Cardiac muscle cell (in vitro differentiated cells and primary cell): ENCODE measurements at regions not wholly inside any gene's neighbourhood (a gene's known extent, or its start where the extent isn't known, plus 50 kb on each side); places are given as distances from the start of the nearest gene placed in this dataset.
A peak's percentile ranks its signal among the peaks of the same experiment; 100 is the strongest.

ENCODE experiments used
- DNase-seq, 2 donors: peaks; one replicate each; pipeline versions ENCODE4 v3.0.0 to v3.0.0-alpha.2; 2010 to 2017; ENCODE audit warnings: low read depth in 1 of 2, low spot score in 1 of 2
- H3K27ac ChIP-seq: fragments of 200-600 bp; sonication (generic); 2 replicates; pipeline ENCODE4 v1.5.1; 2016
- H3K27me3 ChIP-seq: fragments of 200-600 bp; sonication (generic); 2 replicates; pipeline ENCODE4 v1.6.0; 2016; ENCODE audit warnings: control low read depth
- H3K36me3 ChIP-seq: fragments of 200-600 bp; sonication (generic); 2 replicates; pipeline ENCODE4 v1.5.1; 2016; ENCODE audit warnings: control low read depth
- H3K4me1 ChIP-seq: fragments of 200-600 bp; sonication (generic); 2 replicates; pipeline ENCODE4 v1.8.1; 2017; ENCODE audit warnings: low read depth, mild to moderate bottlenecking, mixed run types
- H3K4me3 ChIP-seq: fragments of 200-600 bp; sonication (generic); 2 replicates; pipeline ENCODE4 v1.5.1; 2016; ENCODE audit warnings: mild to moderate bottlenecking
- H3K9me3 ChIP-seq: fragments of 200-600 bp; sonication (generic); 2 replicates; pipeline ENCODE4 v1.5.1; 2017; ENCODE audit warnings: low read depth, mild to moderate bottlenecking, control low read depth
- TF ChIP-seq, protein P1 (sequence below): IDR thresholded peaks from 2 replicates; pipeline ENCODE4 v1.5.1; 2012; ENCODE audit warnings: low read depth, mild to moderate bottlenecking, low read length

GRCh38 chr2:187834787-187835186 is 280.6 kb upstream of the TFPI start:
- H3K4me3 ChIP-seq: no peak overlapping the region
- H3K9me3 ChIP-seq: no peaks in the 10 kb centered on the region
- no peaks in the 10 kb centered on the region for H3K4me1 ChIP-seq
- DNase-seq: no peak
- H3K36me3 ChIP-seq: no peaks in the 10 kb centered on the region
- H3K27me3 ChIP-seq: no peaks in the 10 kb centered on the region
- H3K27ac ChIP-seq: no peak overlapping the region
- TF ChIP-seq, protein P1, sequence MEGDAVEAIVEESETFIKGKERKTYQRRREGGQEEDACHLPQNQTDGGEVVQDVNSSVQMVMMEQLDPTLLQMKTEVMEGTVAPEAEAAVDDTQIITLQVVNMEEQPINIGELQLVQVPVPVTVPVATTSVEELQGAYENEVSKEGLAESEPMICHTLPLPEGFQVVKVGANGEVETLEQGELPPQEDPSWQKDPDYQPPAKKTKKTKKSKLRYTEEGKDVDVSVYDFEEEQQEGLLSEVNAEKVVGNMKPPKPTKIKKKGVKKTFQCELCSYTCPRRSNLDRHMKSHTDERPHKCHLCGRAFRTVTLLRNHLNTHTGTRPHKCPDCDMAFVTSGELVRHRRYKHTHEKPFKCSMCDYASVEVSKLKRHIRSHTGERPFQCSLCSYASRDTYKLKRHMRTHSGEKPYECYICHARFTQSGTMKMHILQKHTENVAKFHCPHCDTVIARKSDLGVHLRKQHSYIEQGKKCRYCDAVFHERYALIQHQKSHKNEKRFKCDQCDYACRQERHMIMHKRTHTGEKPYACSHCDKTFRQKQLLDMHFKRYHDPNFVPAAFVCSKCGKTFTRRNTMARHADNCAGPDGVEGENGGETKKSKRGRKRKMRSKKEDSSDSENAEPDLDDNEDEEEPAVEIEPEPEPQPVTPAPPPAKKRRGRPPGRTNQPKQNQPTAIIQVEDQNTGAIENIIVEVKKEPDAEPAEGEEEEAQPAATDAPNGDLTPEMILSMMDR: no peak

DNA sequence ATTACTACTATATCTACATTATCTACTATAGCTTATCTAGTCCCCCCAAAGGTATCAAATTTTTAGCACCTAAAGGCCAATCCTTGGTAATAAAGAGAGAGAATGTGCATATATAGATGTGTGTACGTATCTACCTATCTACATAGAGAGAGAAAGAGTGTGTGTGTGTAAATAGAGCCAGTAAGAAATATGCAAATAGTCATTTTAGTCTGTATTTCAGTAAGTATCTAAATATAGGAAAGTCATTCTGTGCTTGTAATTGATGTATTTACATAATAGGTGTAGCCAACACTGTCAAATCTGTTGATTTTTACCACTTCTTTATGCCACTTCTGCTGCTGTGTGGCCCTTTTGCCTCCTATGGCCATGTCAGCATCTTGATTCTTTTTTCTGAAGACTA is 284.5 kb upstream of the TFPI start:
- no peak overlapping the region for H3K27ac ChIP-seq
- TF ChIP-seq, protein P1: no peak
- H3K27me3 ChIP-seq: no peaks in the 10 kb centered on the region
- H3K9me3 ChIP-seq: no peaks in the 10 kb centered on the region
- H3K4me3 ChIP-seq: no peak overlapping the region
- no peak for DNase-seq
- no peaks in the 10 kb centered on the region for H3K4me1 ChIP-seq
- H3K36me3 ChIP-seq: no peaks in the 10 kb centered on the region

- Histone ChIP-seq H3K4me3 (no peak overlapping the region), H3K27me3 (no peaks in the 10 kb centered on the region), H3K9me3 (no peaks in the 10 kb centered on the region), H3K36me3 (no peaks in the 10 kb centered on the region), H3K4me1 (no peaks in the 10 kb centered on the region), H3K27ac (no peak overlapping the region)
- no peak for DNase-seq
- TF ChIP-seq, protein P1: no peak
Measured at GRCh38 chr2:187842315-187842714, 288.1 kb upstream of the TFPI start.

GRCh38 chr2:187842978-187843847 is 289.0 kb upstream of the TFPI start:
- Histone ChIP-seq H3K36me3 (no peaks in the 10 kb centered on the region), H3K4me1 (no peaks in the 10 kb centered on the region), H3K4me3 (no peak overlapping the region), H3K27me3 (no peaks in the 10 kb centered on the region), H3K27ac (no peak overlapping the region), H3K9me3 (no peaks in the 10 kb centered on the region)
- TF ChIP-seq, protein P1: peak; percentile 62
- DNase-seq: peak; percentile 72 to 82

- Histone ChIP-seq H3K4me3 (no peak overlapping the region), H3K36me3 (no peaks in the 10 kb centered on the region), H3K9me3 (no peaks in the 10 kb centered on the region), H3K27me3 (no peaks in the 10 kb centered on the region), H3K27ac (no peak overlapping the region), H3K4me1 (no peaks in the 10 kb centered on the region)
- TF ChIP-seq, protein P1: no peak
- DNase-seq: no peak
Measured at GRCh38 chr2:187847245-187848208, 293.3 kb upstream of the TFPI start.
